Thyroid gland (tissue), 4 donors: ENCODE measurements at regions not wholly inside any gene's neighbourhood (a gene's known extent, or its start where the extent isn't known, plus 50 kb on each side); places are given as distances from the start of the nearest gene placed in this dataset.
"Not testable (repeated sequence)": the region's sequence is repeated elsewhere in the genome, so short reads cannot be mapped to it uniquely, and the experiment has no call there.

Experiments used
- POLR2A ChIP-seq, 2 donors: fragments of 450-650 bp; IDR thresholded peaks; one replicate each; pipeline ENCODE4 v1.6.1; 2017; ENCODE audit warnings: antibody characterized with exemption in 2 of 2, mild to moderate bottlenecking in 2 of 2, moderate library complexity in 1 of 2
- TF ChIP-seq, protein P1 (sequence below), 6 experiments: fragments of 200-600 bp in 3 of 6; fragments of 450-650 bp in 3 of 6; sonication (generic) in 3 of 6; IDR thresholded peaks; one replicate each; pipeline ENCODE4 v1.5.1; 2016 to 2019; ENCODE audit warnings: antibody characterized with exemption in 6 of 6, mild to moderate bottlenecking in 2 of 6, inconsistent platforms in 1 of 6, moderate library complexity in 1 of 6

DNA sequence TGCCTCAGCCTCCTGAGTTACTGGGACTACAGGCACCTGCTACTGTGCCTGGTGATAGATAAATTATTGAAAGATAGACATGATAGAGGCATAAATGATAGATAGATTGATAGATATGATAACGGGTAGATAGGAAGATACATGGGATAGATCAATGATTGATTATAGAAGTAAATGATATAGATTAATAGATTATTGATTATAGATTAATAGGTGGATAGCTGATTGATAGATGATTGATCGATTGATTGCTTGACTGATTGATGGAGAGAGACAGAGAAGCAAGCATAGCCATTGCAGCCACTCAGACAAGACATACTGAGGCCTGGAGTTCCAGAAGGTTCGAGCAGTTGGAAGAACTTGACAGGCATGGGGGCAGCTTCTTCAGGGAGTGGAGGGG, 3024.8 kb upstream of the TEKT4 start:
- TF ChIP-seq, protein P1, sequence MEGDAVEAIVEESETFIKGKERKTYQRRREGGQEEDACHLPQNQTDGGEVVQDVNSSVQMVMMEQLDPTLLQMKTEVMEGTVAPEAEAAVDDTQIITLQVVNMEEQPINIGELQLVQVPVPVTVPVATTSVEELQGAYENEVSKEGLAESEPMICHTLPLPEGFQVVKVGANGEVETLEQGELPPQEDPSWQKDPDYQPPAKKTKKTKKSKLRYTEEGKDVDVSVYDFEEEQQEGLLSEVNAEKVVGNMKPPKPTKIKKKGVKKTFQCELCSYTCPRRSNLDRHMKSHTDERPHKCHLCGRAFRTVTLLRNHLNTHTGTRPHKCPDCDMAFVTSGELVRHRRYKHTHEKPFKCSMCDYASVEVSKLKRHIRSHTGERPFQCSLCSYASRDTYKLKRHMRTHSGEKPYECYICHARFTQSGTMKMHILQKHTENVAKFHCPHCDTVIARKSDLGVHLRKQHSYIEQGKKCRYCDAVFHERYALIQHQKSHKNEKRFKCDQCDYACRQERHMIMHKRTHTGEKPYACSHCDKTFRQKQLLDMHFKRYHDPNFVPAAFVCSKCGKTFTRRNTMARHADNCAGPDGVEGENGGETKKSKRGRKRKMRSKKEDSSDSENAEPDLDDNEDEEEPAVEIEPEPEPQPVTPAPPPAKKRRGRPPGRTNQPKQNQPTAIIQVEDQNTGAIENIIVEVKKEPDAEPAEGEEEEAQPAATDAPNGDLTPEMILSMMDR (IDR thresholded peaks at IDR 0.05): not testable (repeated sequence)
- TF ChIP-seq POLR2A (IDR thresholded peaks at IDR 0.05): not testable (repeated sequence)
